ENCODE measurements at regions not wholly inside any gene's neighbourhood (a gene's known extent, or its start where the extent isn't known, plus 50 kb on each side); places are given as distances from the start of the nearest gene placed in this dataset.

DNA sequence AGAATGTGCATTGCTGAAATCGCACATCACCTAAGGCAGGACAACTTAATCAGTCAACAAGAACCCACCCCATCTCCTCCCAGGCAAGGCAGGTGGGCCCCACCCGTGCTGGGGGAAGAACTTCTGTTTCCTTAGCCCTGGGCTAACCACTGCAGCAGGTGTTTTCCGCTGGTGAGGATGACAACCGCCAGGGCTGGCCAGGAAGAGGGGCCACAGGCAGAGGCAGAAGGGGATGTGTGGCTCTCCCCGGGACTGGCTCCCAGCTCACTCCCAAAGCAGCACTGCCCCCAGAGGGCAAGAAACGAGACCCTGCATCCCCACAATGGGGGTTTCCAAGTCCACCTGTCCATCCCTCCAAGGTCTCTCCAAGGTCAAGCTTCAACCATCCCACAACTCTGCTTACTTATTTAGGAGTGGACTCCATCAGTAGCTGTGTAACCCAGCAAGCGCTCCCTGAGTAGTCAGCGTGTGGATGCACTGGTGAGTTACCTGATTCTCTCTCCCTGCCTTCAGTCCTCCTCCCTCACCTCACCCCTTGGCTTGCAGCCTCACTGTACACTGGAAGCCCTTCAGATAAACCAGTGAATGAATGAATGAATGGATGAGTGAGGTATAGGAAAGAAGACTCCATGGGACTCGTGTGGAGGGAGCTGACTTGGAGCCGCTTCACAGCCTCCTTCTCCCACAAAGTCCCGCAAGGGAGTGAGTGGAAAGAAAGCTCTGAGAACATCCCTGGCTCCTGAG, 168.2 kb upstream of the CST7 start:
- no peak for DNase-seq

DNA sequence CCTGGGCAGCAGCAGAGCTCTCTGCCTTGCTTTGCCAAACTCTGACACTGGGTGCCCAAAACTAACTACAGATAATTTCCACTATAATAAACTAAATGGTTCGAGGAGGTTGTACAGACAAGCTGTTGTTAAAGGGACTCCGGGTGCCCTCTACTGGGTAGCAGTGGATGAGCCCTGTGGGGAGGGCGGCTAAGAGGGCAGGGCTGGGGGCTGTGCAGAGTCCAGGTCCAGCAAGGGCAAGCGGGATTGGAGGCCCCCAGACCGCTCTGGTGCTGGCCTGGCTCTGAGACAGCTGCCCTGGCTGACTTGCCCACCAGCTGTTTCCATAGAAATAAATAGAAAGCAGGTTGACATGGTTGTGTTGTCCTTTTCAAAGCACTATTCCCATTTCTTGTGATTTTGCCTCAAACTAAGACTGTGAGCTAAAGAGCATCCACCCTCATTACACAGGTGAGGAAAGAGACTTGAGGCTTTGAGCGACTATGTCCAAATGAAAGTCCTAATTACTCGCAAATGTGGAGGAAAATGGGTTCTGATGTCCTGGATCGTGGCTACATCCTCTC, 167.6 kb upstream of the CST7 start:
- DNase-seq: no peak

GRCh38 chr20:24782301-24782700, 166.8 kb upstream of the CST7 start:
- DNase-seq: no peak

DNA sequence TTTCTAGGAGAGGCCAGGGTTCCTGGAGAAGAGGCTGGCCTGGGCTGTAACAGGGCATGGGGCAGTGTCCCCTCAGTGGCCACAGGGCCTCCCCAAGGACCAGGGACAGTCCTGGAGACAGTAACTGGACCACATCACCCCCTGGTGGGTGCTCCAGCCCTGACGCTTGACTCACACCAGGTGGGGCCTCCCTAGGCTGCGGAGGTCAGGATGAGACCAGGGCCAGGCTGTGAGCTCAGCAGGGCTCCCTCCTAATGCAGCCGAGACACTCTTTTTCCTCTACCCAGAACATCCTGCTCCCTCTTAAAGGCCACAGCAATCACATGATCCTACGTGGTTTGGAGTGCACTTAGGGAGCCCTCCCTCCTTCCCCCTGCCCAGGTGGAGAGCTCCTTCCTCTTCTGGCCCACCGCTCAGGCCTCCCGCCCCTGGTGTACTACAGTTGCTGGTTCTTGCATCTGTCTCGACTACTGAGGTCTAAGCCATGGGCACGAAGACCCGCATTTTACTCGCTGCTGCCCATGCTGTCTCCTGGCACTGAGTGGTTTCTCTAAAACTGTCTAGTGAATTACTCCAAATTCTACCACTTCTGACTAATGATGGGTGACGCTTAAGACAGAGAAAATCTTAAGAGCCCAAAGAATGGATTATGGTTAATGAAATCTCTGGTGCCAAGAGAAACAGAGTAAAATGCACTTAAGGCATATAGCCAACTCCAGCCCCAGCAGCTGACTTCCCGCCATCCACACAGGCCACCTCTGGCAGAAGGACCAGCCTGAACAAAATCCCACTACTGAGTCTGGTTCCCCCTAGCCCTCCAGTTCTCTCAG, 166.1 kb upstream of the CST7 start:
- no peak for DNase-seq

DNA sequence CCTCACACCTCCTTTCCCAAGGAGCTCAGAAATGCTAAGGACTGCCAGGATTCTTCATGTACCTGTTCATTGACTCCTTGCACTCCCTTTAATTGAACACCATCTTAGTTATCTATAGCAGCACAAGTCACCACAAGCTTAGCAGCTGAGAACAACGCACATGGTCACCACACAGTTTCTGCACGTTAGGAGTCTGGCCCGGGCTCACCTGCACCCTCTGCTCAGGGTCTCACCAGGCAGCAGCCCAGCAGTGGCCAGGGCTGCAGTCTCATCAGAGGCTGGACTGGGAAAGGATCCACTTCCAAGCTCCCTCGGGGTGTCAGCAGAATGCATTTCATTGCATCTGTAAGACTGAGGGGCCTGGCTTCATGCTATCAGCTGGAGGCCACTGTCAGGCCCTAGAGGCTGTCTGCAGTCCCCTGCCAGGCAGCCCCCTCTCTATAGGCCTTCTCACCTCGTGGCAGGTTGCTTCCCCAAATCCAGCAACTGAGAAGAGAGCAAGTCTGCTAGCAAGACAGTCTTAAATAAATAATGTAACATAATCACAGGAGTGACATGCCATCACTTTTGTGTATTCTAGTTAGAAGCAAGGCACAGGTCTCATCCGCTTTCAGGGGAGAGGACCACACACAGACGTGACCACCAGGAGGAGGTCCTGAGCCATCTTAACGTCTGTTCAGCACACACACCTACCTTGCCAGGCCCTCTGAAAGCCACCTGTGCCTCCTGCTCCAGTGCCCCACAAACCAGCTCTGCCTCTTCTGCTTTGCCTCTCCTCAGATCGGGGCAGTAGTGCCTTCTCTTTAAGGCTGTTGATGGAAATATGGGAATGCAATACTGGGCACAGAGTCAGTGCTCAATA, 165.2 kb upstream of the CST7 start:
- DNase-seq: no peak

- DNase-seq: no peak
Observed at GRCh38 chr20:24784607-24785006, 164.5 kb upstream of the CST7 start.

- no peak for DNase-seq
Observed at GRCh38 chr20:24785141-24786110, 163.6 kb upstream of the CST7 start.

DNA sequence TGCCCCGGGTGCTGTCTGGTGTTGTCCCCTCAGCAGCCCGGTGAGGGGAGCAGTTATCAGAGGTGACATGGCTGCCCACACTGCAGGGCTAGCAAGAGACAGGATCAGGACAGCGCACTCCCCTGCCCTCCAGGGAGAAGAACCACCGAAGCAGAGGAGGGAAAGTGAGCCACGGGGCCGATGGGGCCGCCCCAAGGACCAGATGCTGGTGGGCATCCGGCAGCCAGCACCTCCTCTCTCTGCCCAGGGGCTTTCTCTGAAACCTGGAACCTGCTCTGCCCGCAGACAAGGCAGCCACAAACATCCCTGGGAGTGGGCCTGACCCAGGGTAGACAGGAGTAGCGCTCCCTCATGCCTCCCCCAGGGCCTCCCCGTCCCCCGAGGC, 163.0 kb upstream of the CST7 start:
- no peak for DNase-seq

GRCh38 chr20:24786646-24787045, 162.4 kb upstream of the CST7 start:
- DNase-seq: no peak

- DNase-seq: no peak
Observed at GRCh38 chr20:24787071-24787470, 162.0 kb upstream of the CST7 start.

DNA sequence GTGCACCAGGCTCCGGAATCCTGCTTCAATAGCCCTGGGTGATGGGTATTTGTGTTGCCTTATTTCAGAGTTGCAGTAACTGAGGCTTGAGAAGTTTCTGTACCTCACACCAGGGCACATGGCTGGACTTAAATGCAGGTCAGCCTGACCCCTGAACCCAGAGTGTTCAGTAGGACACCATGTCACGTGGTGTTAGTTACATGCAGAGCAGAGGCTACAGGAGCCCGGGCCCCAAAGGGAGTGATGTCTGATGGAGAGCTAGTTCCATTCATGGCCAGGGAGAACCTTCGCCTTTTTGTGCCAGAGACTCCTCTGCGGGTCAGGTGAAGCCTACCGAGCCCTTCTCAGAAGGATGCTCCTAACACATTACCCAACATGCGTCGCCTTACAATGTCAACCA, 161.4 kb upstream of the CST7 start:
- DNase-seq: no peak

DNA sequence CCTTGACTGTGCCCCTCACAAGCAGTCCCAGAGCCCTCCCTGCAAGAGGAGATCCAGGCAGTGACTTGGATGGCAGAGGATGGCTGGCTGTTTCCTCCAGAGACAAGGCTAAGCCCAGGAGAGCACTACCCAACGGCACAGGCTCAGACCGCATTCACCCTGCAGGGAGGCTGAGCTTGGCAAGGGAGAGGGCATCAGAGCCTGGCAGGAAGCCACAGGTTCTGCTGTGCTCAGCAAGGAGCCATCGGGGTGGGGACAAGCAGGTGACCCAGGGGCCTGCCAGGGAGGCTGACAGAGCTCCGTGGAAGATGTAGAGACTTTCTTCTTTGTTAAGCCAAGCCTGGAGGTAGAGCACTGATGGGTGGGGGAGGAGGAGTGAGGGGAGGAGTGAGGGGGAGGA, 159.2 kb upstream of the CST7 start:
- DNase-seq: no peak

GRCh38 chr20:24790746-24791283, 158.3 kb upstream of the CST7 start:
- DNase-seq: no peak

DNA sequence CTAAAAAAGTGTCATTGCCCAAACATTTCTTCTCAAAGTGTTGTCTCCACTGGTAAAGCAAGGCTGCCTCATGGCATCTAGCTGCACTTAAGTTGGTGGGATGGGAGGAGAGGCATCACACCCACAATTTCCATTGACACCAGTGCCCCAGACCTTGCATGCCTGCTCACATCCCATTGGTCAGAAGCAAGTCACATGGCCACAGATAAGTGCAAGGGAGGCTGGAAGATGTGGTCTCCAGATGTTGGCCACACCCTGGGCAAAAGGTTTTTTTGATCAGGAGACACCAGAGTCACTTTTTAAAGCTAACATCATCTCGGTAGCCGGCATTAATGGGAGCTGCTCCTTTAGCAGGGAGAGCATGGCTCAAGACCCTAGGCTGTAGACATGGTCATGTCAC, 157.1 kb upstream of the CST7 start:
- DNase-seq: no peak

DNA sequence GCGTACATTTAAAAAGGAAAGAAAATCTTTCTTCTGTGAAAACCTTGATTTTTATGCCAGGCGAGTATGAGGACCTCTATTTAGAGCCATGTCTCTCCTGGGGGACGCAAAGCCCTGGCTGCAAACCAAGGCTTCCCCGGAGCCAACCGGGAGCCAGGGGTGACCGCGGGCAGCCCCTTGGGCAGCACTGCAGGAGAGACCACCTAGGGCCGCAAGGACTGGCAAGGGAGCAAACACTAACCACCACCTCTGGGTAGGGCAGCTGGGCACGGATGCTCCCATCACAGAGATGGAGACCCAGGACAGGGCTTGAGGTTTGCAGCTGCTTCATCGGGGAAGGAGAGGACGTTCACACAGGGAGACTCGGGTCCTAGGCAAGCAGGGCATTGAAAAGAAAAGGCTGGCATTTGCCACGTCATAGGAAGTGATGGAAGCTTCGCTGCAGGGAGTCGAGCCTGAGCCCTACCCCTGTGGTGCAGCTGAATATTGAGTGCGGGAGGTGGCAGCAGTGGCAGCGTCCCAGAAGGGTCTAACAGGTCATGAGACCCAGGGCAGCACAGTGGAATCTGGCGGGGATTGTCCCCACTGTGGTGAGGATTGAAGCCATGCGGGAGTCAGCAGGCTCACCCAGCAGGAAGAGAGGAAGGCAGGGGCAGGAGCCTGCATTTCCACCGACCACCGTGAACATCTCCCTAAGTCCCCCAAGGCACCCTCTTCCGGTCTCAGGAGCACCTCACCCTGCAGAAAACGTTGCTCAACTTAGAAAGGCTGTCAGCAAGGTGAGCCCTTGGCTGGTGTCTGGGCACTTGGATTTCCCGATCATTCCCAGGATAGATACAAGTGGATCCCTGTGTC, 156.2 kb upstream of the CST7 start:
- DNase-seq: no peak

DNA sequence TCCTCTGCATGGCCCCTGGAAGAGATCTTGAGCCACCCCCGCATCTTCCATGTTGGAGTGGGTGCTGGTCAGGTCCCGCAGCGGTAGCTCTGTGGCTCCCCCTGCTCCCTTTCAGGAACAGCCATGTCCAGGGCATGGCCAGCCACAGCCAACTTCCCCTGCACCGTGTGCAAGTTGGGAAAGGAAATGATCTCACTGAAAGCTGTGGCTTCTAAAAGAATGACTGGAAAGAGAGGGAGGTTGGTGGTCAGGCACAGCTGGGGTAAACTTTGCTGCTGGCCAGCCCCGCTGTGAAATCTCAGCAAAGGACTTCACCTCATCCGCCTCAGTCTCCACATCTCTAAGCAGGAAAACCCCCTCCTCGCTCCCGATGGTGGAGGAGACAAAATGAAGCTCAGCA, 153.6 kb upstream of the CST7 start:
- DNase-seq: no peak

DNA sequence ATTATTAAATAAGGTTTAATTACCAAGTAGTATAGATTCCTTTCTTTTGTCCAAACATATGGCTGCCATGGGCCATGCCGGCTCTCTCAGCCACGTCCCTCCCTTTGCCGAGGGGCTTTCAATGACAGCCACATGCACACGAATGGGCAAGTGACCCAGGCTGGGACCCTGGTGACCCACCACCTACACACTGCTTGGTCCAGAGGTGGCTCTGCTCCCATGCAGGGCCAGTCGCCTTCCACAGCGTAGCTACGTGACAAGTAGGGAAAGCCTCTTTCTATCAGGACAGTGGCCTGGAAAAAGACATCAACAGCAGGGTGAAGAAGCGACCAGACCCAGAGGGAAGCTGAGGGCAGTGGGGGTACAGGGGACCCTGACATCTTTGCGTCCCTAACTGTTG, 152.8 kb upstream of the CST7 start:
- DNase-seq: no peak

GRCh38 chr20:24797113-24797512, 152.0 kb upstream of the CST7 start:
- no peak for DNase-seq

DNA sequence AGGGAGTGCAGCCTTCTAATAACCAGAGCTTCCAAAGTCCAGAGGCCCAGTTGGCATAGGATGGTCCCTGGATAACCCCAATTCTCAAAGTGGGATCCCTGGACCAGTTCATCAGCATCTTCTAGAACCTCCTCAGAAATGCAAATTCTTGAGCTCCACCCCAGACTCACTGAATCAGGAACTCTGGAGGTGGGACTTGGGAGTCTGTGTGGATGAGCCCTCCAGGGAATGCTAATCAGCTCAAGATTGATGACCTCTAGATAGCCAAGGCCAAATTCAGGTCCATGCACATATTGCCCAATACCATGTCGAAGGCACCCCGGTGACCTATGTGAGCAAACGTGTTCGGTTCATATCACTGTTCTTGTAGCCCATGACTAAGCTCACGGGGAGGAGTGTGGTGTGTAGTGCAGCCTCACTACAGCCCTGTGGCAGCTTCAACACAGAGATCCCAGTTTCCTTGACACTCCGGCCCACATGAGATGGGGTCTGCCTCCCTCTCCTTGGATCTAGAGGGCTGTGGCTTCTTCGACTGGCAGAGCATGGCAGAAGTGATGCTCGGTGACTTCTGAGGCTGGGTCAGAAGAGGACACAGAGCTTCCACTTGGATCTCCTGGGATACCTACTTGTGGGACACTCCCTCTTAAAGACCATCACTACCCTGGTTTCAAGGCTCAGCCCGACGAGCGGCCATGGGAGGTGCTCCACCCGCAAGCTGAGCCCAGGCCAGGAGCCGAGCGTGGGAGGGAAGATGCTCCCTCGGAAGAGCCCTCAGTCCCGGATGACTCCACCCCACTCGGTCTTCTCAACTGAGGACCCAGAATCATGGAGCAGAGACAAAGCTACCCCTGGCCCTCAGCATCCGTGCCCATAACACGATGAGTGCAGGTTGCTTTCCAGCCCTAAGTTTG, 151.1 kb upstream of the CST7 start:
- no peak for DNase-seq

Data from NCI-H2029 (cell line).